ENCODE measurements at regions not wholly inside any gene's neighbourhood (a gene's known extent, or its start where the extent isn't known, plus 50 kb on each side); places are given as distances from the start of the nearest gene placed in this dataset.

DNA sequence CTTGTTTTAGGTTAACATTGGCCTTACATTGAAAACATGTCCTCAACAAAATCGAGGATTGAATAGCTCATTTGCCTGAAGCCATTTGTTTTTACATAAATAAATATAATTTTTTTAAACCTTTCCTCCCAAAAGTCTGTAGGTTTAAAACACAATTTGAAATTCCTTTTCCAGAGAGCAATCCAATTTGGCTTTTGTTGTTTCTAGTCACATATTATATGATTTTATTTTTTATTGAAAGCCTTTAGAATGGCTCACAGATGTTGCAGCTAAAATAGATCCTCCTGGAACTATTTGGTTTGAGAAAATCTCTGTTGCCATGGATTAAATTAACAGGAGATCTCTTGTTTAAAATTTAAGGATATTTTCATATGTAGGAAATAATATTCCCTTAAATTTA, 512.6 kb downstream of the KLF5 start:
- no peak for TF ChIP-seq MXI1 (IDR thresholded peaks at IDR 0.05; ENCODE audit: borderline replicate concordance, low read depth, low read length)
- TF ChIP-seq, protein P1, sequence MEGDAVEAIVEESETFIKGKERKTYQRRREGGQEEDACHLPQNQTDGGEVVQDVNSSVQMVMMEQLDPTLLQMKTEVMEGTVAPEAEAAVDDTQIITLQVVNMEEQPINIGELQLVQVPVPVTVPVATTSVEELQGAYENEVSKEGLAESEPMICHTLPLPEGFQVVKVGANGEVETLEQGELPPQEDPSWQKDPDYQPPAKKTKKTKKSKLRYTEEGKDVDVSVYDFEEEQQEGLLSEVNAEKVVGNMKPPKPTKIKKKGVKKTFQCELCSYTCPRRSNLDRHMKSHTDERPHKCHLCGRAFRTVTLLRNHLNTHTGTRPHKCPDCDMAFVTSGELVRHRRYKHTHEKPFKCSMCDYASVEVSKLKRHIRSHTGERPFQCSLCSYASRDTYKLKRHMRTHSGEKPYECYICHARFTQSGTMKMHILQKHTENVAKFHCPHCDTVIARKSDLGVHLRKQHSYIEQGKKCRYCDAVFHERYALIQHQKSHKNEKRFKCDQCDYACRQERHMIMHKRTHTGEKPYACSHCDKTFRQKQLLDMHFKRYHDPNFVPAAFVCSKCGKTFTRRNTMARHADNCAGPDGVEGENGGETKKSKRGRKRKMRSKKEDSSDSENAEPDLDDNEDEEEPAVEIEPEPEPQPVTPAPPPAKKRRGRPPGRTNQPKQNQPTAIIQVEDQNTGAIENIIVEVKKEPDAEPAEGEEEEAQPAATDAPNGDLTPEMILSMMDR (conservative IDR thresholded peaks at IDR 0.05; ENCODE audit: low read depth, low read length), result no peak
- no peak for TF ChIP-seq CEBPB (IDR thresholded peaks at IDR 0.05; ENCODE audit: low read depth, low read length)
- no peak for TF ChIP-seq POLR2A (IDR thresholded peaks at IDR 0.05; ENCODE audit: low read depth, low read length)
- no peak for TF ChIP-seq RAD21 (IDR thresholded peaks at IDR 0.05; ENCODE audit: low read length)
- TF ChIP-seq MAZ (IDR thresholded peaks at IDR 0.05; ENCODE audit: borderline replicate concordance, low read depth, low read length), result no peak
- no peak for TF ChIP-seq SMC3 (IDR thresholded peaks at IDR 0.05; ENCODE audit: low read depth, low read length)
- no peak for TF ChIP-seq USF2 (IDR thresholded peaks at IDR 0.05; ENCODE audit: low read depth, low read length)
- TF ChIP-seq BHLHE40 (IDR thresholded peaks at IDR 0.05; ENCODE audit: low read depth, low read length), result no peak
- no peak for TF ChIP-seq RFX5 (IDR thresholded peaks at IDR 0.05; ENCODE audit: low read depth, low read length)
- TF ChIP-seq RCOR1 (IDR thresholded peaks at IDR 0.05; ENCODE audit: insufficient replicate concordance, low read length), result no peak
- no peak for TF ChIP-seq MAFK (IDR thresholded peaks at IDR 0.05; ENCODE audit: low read depth, low read length)
